ENCODE measurements at regions not wholly inside any gene's neighbourhood (a gene's known extent, or its start where the extent isn't known, plus 50 kb on each side); places are given as distances from the start of the nearest gene placed in this dataset.
A peak's percentile ranks its signal among the peaks of the same experiment; 100 is the strongest.

DNA sequence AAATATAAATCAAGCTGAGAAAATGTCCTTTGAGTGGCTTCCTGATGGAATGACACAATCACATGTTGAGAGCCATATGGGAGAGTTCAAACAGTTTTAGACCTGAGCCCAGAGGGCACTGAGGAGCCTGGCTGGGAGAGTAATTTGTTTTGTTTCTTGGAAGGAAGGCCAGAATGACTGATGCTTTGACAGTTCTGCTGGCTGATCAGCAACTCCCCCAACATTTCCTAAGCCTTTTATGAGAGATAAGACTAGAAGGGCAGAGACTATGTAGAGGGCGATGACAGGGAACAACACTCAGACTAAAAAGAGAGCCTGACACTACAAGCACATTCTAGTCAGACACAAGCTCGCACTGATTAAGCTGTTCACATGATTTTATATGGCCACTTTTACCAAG lies 169.2 kb downstream of the COX7C start:
- DNase-seq = no peak

DNA sequence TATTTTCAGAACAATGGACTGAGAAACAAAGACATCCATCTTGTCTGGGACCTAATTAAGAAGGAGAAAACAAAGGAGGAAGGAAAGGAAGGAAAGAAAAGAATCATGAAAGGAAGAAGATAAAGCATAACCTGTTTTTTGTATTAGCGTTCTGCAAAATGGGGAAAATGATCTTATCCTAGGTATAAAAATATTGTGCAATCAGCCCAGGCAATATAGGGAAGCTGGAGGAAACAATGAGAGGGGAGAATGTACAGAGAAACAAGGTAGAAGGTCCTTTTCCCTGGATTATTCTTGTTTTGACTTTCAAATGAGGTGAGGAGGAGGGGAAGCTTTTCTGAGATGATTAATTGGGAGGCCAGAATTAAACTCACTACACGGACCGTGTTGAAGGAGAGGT lies 177.9 kb downstream of the COX7C start:
- DNase-seq = no peak

DNA sequence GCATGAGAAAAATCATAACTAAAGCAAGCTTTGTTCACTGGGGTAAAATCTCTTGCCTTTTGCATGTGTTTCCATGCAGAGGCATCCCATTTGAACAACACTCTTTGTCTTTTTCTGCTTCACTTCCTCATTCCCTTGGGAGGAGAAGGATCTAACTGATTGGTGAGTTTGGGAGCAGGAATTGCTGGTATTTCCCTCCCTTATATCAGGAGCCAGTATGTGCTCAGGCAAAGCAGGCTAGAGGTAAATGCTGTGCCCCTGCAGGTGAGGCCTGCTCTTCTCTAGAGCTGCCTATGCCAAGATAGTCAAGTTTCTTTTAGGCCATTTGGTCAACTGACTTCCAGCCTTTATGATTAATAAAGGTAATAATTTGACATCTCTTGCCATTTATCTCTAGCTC lies 179.9 kb downstream of the COX7C start:
- DNase-seq = no peak

DNA sequence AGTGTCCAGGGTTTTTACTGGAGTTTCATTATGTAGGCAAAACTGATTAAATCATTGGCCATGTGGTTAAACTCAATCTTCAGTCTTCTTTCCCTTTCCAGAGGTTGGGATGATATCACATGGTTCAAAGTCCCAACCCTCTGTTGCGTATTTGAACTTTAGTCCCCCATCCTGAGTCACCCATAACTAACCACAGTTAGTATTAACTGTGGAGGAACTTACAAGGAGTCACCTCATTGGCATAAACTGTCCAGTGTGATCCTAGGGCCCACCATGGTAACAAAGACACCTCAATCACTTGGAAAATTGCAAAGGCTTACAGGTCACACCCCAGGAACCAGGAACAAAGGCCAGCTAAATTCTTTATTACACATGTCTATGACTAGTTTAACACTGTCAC lies 188.5 kb downstream of the COX7C start:
- DNase-seq = no peak

DNA sequence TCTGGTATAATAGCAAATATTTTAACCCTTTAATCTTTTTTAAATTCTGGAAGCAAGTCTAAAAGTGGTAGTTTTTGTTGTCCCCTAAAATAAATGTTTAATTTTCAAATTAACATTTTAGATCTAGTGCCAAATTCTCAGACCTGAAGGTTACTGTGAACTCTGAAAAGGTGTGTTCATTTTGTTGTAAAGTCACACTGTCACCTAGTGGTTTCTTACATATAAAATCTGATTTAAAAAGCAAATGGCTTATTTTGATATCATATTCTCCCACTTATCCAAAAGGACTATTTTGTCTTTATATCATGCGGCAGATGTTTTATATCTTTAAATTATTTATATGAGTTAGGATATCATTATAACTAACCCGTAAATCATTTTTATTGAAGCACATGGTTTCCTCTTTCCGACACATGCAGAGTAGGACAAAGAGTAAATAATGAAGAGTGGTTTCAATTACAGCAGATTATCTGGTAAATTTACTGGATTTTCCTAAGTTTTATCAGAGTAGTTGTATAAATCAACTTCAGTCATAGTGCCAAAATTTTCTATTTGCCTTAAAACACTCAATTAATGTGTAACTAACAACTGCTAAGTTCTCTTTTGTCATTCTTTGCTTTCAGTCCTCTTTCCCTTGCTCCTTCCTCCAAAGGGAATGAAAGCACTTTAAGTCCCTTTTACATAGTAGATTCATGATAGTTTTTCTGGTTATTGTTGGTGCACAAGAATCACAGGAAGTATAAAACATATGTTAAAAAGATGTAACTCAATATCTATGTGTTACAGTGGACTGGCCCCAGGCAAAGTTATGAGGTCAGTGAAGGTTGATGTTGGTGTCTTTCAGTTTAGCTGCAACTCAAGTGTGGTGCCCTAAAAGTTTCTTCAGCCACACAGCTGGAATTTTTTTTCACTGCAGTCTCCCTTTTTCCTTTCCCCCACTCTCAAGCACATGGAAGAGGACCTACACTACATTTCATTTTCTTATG lies 189.6 kb downstream of the COX7C start:
- DNase-seq = no peak

DNA sequence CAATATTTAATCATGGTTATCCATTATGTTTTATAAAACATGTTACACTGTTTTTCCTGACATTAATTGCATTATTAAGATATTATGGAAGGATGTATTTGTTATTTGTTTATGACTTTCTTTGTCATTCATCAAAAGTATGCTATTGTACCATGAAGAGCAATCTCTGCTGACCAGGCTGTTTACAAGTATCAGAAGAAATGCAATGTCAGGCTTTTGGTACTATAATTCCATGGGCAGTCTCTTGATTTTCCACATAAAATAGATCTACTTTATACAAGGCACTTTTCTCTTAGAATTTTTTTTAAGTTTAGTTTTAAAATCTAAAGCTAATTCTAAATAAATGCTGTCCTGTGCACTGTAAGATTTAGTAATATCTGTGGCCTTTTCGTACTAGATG lies 196.6 kb downstream of the COX7C start:
- DNase-seq = no peak

DNA sequence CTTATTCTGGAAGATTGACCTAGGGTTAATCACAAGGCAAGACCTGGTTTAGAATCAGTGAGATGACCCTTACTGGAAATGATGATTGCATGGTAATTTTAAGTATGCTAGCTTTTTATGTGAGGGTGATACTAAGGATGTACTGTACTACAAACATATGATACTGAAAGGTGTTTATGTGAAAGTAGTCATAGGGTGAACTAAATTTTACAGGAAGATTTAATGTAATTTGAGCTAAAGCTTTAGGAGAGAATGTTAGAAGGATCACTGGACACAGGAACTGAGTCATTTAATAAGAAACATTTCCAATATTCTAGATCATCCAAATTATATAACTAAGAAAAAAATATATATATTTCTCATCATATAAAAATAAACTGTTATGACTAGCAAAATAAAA lies 197.2 kb downstream of the COX7C start:
- DNase-seq = no peak

DNA sequence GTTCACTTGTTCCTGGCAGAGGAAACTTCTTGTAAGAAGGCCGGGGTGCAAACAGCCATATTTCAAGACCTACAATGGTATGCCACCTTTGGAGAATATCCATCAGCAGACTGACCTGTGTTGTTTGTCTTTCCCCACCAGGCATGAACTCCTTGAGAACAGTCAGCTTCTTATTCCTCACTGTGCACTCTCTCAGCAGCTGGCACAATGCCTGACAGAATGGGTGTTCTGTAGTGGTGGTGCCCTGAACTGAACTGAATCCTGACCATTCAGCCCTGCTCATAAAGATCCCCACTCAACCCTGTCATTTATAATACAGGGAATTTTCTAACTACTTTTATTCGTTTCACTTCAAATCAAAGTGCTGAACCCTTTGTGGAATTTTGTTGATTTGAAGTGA lies 206.9 kb downstream of the COX7C start:
- no peak for DNase-seq

DNA sequence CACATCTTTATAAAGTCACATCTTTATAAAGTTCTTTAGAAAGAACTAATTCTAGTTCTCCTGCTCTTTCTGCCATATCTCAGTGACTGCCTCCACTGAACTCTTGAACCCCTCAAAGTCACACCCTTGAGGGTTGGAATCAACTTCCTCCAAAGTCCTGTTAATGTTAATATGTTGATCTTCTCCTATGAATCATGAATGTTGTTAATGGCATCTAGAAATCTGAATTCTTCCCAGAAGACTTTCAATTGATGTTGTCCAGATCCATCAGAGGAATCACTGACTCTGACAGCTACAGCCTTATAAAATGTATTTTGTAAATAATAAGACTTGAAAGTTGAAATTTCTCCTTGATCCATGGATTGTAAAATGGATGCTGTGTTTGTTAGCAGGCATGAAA lies 213.4 kb downstream of the COX7C start:
- no peak for DNase-seq

DNA sequence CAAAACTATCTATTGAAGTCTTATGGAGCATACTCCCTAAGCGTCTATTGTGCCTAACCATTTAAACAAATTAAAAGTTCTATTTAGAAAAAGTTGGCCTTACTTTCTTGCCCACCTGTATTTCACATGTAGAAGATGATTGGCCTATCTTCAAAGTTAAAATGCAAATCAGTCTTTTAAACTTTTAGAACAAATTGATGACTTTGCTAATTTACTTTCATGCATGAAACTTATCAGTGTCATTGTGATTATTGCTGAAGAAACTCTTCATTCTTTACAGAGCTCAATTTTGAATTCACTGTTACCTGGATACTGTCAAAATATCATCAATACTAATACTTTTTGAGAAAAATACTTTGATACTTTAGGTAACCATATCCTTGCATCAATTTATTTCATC lies 216.1 kb downstream of the COX7C start:
- no peak for DNase-seq

DNA sequence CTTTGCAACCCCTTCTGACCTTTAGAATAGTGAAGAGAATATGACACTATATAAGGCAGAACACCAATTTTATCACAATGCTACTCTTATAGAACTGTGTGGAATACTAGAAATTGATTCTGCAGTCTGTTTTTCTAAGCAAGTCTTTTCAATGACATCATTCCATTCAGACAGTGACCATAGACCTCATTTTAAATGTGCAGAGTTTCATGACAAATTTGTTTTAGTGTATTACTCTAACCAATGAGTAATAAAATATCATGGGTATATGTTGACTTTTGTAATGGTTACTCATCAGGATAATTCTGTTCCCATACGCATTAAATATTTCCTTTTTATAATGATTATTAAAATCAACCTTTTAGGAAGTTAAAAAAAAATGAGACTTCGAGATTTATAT lies 219.9 kb downstream of the COX7C start:
- no peak for DNase-seq

DNA sequence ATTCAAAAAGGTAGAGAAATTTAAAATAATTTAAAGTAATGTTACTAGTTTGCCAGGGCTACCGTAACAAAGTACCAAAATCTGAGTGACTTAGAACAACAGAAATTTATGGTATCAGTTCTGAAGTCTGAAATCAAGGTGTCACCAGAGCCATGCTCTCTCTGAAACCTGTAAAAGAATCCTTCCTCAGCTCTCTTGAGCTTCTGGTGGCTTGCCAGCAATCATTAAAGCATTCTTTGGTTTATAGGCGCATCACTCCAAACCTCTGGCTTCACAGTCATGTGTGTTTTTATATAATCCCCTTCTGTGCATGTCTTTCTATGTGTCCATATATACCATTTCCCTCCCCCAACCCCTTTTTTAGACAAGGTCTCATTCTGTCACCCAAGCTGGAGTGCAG lies 220.3 kb downstream of the COX7C start:
- DNase-seq = no peak

DNA sequence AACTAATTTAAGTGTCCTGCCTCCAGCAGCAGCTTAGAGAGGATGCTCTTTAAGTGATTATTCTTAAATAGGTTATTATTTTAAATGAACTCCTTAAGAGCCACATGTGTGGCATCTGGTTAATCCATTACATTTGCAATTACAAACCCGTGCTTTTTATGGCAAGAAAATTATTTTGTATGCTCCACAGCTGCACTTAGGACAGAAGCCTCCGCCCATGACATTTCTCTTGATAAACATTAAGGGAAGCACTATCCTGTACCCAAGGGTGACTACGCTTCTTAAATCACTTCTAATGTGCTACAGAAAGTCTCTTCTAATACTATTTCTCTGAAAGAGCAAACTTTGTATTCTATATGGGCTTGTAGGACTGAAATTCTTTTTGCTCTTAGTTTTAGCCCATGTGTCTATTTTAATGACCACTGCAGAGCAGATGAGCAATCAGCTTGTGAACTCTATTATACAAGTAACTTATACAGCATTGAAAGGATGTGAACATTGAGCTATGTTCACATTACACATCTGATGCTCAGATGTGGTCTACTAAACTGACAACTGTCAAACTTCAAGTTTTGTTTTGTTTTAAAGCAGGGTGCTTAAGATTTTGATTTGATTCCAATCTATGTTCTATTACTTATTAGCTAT lies 223.4 kb downstream of the COX7C start:
- no peak for DNase-seq

DNA sequence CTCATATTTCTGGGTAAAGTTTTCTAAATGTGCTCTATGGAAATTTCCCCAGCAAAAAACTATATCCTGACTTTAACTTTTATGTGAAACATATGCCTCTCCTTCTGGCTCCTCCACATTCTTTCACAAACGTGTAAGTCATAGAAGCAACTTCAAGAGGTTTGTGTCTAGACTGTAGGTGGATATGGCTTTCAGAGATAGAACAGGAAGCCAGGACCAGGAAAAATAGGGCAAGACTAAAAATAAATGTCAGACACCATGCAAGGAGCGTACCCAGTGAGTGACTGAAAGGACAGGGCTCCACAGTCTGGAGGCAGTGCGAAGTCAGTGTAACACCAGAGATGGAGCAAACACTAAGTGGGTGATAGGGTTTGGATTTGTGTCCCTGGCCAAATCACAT lies 240.7 kb downstream of the COX7C start:
- DNase-seq = no peak

DNA sequence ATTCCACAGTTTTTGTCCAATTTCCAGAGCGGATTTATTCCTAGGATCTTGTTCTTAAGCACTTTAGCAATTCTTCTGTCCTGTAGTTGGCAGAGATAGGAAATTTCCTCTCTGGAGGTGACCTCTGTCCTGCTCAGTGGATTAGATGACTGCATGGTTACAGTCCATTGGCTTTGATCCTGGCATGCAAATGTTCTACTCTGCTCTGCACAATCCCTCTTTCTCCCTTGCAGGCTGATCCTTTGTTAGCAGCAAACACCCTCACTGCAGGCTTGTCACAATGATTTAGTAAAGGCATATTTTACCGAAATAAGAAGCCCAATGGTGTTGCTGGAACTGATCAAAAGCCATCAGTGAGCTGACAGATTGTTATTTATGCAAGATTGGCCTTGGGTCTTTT lies 243.8 kb downstream of the COX7C start:
- peak; percentile 68 to 89 for DNase-seq

DNA sequence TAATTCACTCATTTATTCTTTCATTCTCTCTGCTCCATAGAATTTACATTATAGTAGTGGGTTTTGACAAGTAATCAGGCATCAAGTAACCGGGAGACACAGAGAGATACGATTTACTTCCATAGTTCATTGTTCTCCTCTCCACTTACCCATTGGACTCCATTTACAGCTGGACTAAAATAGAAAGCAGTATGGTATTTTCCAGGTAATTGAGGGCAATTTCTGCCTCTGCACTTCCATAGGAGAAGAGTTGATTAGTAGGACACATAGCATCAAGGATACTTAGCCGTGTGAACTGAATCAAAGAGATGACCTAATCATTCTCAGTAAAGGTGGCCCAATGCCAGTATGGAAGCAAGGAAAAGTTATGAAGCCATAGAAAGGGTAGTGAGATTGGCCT lies 244.4 kb downstream of the COX7C start:
- peak; percentile 56 to 62 for DNase-seq

DNA sequence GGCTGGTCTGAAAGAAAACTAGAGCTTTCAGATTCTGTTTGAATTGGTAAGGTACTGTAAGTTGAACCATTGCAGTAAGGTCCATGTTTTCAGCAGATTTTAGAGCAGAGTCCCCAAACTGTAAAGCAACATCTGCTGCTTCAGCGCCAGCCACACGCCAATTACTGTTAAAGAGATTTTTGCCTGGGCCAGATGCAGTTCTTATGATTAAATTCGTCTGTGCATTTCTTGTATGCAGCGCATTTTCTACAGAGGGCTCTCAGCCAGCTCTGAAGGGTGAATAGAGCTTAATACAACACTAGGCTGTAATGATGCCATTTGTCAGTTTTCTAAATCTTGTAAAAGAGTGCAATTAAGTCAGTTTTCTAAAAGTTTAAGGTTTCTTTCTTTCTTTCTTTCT lies 246.3 kb downstream of the COX7C start:
- DNase-seq = peak; percentile 79 to 91

DNA sequence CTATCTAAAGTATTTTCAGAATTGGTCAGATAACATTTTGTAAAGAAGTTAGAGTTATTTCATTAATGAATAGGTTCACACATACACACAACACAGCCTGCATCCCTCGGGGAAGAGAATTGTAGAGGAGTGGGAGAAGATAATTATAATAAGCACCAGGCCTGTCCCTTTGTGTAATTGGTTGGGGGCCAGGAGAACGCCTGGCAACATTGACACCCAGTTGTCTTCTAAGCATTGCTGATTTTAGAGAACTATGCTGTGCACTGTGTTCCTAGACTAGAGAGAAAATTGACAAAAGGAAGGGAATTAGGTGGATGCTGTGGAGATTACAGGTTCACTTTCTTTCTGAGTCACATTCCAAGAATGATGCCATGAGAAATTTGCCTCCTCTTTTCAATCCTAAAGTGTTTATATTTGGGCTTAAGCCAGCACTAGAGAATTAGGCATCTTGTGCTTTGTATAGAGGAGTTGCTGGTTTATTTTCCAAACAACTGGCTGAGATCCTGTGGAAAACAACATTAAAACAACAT lies 247.6 kb downstream of the COX7C start:
- peak; percentile 68 to 83 for DNase-seq

DNA sequence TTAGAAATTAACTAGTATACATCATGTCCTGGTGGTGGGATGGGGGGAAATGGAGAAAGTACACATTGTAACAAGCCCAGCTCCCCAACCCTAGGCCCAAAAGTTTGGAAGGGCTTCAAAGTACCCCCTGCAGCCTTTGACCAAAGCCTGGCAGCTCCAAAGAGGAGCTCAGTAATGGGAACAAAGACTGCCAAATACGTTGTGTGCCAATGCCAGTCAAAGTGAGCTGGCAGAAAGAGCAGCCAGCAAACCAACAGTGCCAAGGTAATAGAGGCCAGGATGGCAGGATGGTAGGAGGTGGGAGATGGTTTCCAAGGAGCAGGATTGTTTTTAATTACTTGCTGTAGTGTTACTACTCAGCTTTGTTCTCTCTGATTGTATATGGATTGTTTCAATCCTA lies 248.3 kb downstream of the COX7C start:
- DNase-seq = peak; percentile 73 to 92

DNA sequence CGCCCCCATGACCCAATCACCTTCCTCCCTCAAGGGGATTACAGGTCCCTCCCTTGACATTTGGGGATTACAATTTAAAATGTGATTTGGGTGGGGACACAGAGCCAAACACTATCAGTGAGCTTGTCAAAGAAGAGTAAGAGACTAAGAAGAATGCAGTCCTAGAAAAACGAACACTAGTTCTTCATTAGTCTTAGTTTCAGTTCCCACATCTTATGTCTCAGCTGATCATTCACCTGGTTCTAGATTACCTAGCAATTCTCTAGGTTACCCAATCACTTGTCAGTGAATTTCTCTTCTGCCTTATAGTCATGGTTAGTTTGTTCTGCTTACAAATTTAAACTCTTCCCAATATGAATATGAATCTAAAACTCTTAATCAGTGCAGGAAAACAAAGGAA lies 251.5 kb downstream of the COX7C start:
- no peak for DNase-seq

DNA sequence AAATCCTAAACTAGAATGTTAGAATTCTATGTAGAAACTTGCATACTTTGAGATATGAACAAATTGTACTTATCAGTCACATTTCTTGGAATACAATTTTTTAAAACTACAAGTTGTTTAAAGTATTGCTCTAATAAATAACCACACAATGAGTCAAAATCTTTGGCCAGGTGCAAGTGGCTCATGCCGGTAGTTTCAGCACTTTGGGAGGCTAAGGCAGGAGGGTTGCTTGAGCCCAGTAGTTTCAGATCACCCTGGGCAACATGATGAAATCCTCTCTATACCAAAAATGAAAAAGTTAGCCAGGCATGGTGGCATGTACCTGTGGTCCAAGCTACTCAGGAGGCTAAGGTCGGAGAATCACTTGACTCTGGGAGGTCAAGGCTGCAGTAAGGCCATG lies 257.8 kb downstream of the COX7C start:
- DNase-seq = no peak

DNA sequence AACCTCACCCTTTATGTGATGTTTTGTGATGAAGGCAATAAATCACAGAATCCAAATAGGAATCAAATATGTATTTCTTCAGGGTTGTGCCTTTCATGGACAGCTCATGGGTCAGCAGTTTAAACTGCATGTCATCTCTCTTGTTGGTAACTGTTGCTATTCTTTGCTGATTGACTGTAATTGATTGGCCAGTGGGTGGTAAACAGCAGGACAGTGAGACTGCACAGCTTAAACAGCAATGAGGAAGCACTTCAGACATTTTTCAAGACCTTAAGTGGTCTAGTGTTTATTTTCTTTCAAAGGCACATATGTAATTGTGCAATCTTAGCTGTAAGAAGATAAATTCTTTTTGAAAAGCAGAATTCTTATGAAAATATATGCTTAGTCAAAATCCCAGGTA lies 260.5 kb downstream of the COX7C start:
- no peak for DNase-seq

DNA sequence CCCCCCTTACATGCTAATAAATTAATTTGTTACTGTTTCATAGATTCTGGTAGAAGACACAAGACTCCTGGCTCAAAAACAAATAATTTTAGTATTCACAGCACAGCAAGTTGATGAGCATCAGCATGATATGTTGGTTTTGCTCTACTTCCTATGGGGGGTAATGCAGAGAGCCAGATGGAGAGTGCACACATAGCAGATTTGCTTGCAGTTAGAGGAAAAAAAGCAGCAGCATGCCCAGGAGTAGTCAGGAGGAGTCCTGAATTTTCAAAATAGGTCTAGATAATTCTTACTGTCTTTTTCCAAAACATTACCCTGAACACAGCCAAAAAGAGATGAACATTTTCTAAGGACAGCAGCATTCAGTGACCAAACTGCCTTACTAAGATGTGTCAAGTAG lies 261.3 kb downstream of the COX7C start:
- peak in 1 of 2 experiments; percentile 67 for DNase-seq

DNA sequence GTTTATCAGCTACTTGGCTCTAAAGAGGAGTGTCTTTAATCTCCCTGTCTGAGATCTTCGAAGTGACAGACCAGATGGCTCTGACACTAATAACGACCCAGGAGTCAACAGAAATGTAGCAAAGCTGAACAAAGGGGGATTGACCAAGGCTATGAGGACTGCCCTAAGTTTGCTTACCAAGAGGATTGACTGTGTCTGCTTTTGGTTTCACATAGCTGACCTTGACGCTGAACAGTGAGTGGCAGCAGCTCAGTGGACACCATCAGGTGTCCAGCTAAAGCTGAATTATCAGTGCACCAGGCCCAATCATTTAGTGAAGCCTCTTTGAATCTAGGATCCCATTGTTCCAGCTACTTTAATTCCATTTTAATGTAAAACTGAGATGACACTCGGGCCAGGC lies 262.6 kb downstream of the COX7C start:
- DNase-seq = no peak

Data from NCI-H446 (cell line).